K562 (cell line): ENCODE measurements at regions not wholly inside any gene's neighbourhood (a gene's known extent, or its start where the extent isn't known, plus 50 kb on each side); places are given as distances from the start of the nearest gene placed in this dataset.
"Not testable (repeated sequence)": the region's sequence is repeated elsewhere in the genome, so short reads cannot be mapped to it uniquely, and the experiment has no call there.

Experiments used
- ATAC-seq: fragments of 200-7000 bp; cut with Tn5 transposase; 3 replicates; pipeline ENCODE4 v1.9.1; 2020; ENCODE audit warnings: moderate library complexity
- BruUV-seq: library from RNA; stranded (reverse); fragments of 400-500 nt; replicated peaks from 2 replicates; lab custom pipeline; 2021; lab: Mats Ljungman, UMichigan
- CTCF ChIA-PET: fragments of 300-600 bp; formaldehyde crosslinking; extraction: SDS; loops from one replicate; lab custom pipeline; 2021; ENCODE audit warnings: low intra/inter-chr PET ratio; lab: Yijun Ruan, JAX
- POLR2A ChIA-PET: fragments of 300-600, 350-650 bp; sonication (Branson Sonifier 250); formaldehyde crosslinking; extraction: SDS; loops from one replicate; lab custom pipeline; 2021; ENCODE audit warnings: antibody characterized with exemption, inconsistent platforms; lab: Yijun Ruan, JAX
- DNase-seq, 4 experiments: peaks; one replicate each; pipeline versions ENCODE4 v3.0.0 to v3.0.0-alpha.2; 2011 to 2018; ENCODE audit warnings: low spot score in 3 of 4, mixed read lengths in 3 of 4; ENCODE audit errors: extremely low read depth in 1 of 4
- FAIRE-seq: peaks from 2 replicates; lab custom pipeline; 2011; peaks lifted over from hg19 to GRCh38; lab: Jason Lieb, UNC
- H2AFZ ChIP-seq: 2 replicates; pipeline ENCODE4 v1.6.0; 2011; ENCODE audit warnings: low read depth, low read length, control low read depth, inconsistent platforms
- H3K27ac ChIP-seq: fragments of 200-600 bp; 3 replicates; pipeline ENCODE4 v1.8.0; 2011; ENCODE audit warnings: low read depth, mild to moderate bottlenecking, control low read depth, inconsistent platforms, low read length, moderate library complexity, mixed read lengths; ENCODE audit errors: extremely low read depth
- H3K27me3 ChIP-seq, 2 experiments: fragments of 300-600 bp in 1 of 2; 2 replicates in 1 of 2; 3 replicates in 1 of 2; pipeline versions ENCODE4 v1.6.0 to v1.8.0; 2011; ENCODE audit warnings: inconsistent platforms in 2 of 2, low read length in 2 of 2, mild to moderate bottlenecking in 1 of 2, mixed read lengths in 1 of 2, moderate library complexity in 1 of 2; ENCODE audit not compliant: control insufficient read depth in 2 of 2, insufficient read depth in 2 of 2
- H3K36me3 ChIP-seq: fragments of 300-600 bp; 3 replicates; pipeline ENCODE4 v1.8.0; 2011; ENCODE audit warnings: mild to moderate bottlenecking, low read length, inconsistent platforms; ENCODE audit not compliant: control insufficient read depth, insufficient read depth
- H3K4me1 ChIP-seq, 2 experiments: fragments of 200-600 bp in 1 of 2; replicated peaks in 1 of 2; 2 replicates in 1 of 2; 3 replicates in 1 of 2; pipeline versions ENCODE4 v1.5.1 to v1.8.0; 2011; ENCODE audit warnings: inconsistent platforms in 2 of 2, low read length in 2 of 2, mild to moderate bottlenecking in 1 of 2, mixed read lengths in 1 of 2, moderate library complexity in 1 of 2; ENCODE audit not compliant: control insufficient read depth in 2 of 2, insufficient read depth in 2 of 2
- H3K4me2 ChIP-seq: 2 replicates; pipeline ENCODE4 v1.6.1; 2011; ENCODE audit warnings: low read length, control low read depth, inconsistent platforms, mixed read lengths; ENCODE audit not compliant: insufficient read depth
- H3K4me3 ChIP-seq: fragments of 200-600 bp; sonication (generic), shearing (Covaris generic); 2 replicates; pipeline ENCODE4 v1.5.1; 2016; ENCODE audit warnings: control low read depth, inconsistent platforms
- H3K79me2 ChIP-seq: fragments of 200-600 bp; 3 replicates; pipeline ENCODE4 v1.8.0; 2011; ENCODE audit warnings: low read length, inconsistent platforms; ENCODE audit not compliant: control insufficient read depth, insufficient read depth
- H3K9ac ChIP-seq, 2 experiments: 2 replicates each; pipeline versions ENCODE4 v1.6.0 to v1.6.1; 2011; ENCODE audit warnings: low read depth in 2 of 2, low read length in 2 of 2, control low read depth in 1 of 2, inconsistent platforms in 1 of 2, mild to moderate bottlenecking in 1 of 2, mixed read lengths in 1 of 2; ENCODE audit not compliant: insufficient read depth in 1 of 2
- H3K9me1 ChIP-seq: one replicate; pipeline ENCODE4 v1.6.0; 2011; ENCODE audit warnings: inconsistent platforms, mild to moderate bottlenecking, low read length, moderate library complexity; ENCODE audit not compliant: control insufficient read depth, insufficient read depth
- H3K9me3 ChIP-seq: replicated peaks from 2 replicates; pipeline ENCODE4 v1.5.1; 2011; ENCODE audit warnings: low read depth, low read length, inconsistent platforms; ENCODE audit not compliant: control insufficient read depth, insufficient read depth
- H4K20me1 ChIP-seq: replicated peaks from 2 replicates; pipeline ENCODE4 v1.6.1; 2011; ENCODE audit warnings: low read length, inconsistent platforms, mixed read lengths; ENCODE audit not compliant: control insufficient read depth, insufficient read depth
- EHMT2 ChIP-seq: fragments of 450-650 bp; IDR thresholded peaks from 2 replicates; pipeline ENCODE4 v1.6.1; 2018; ENCODE audit warnings: antibody characterized with exemption
- GATAD2B ChIP-seq: fragments of 450-650 bp; IDR thresholded peaks from 2 replicates; pipeline ENCODE4 v1.6.1; 2017; ENCODE audit warnings: mild to moderate bottlenecking, borderline replicate concordance
- MEF2D ChIP-seq: conservative IDR thresholded peaks from 2 replicates; pipeline ENCODE4 v1.6.1; 2016; ENCODE audit warnings: low read depth, missing genetic modification characterization, missing compliant biosample characterization
- NR2F6 ChIP-seq: fragments of 450-650 bp; formaldehyde crosslinking; IDR thresholded peaks from 2 replicates; pipeline ENCODE4 v1.4.0; 2020; ENCODE audit warnings: mild to moderate bottlenecking
- RBM39 ChIP-seq: fragments of 200-400 bp; formaldehyde crosslinking; optimal IDR thresholded peaks from 2 replicates; pipeline ENCODE3; 2018; ENCODE audit warnings: low read depth, low read length
- SIN3A ChIP-seq, 2 experiments: fragments of 150-350 bp in 1 of 2; IDR thresholded peaks; 2 replicates each; pipeline ENCODE4 v1.6.1; 2011 to 2016; ENCODE audit warnings: borderline replicate concordance in 2 of 2, low read depth in 2 of 2, low read length in 2 of 2, mild to moderate bottlenecking in 2 of 2, moderate library complexity in 2 of 2; ENCODE audit not compliant: control insufficient read depth in 1 of 2
- SMARCB1 ChIP-seq: IDR thresholded peaks from 2 replicates; pipeline ENCODE4 v1.6.1; 2011; ENCODE audit warnings: improper control_type of control experiment, low read depth; ENCODE audit not compliant: insufficient read length
- ZFP30 ChIP-seq: fragments of 250-450 bp; sonication (Bioruptor Pico); IDR thresholded peaks from 2 replicates; pipeline ENCODE4 v1.8.0; 2022; ENCODE audit warnings: moderate library complexity, mild to moderate bottlenecking, inconsistent platforms, borderline replicate concordance
- ZNF354B ChIP-seq: fragments of 250-450 bp; sonication (Bioruptor Pico); IDR thresholded peaks from 2 replicates; pipeline ENCODE4 v1.4.0; 2020
- WGBS: fragments of 100-300 bp; shearing (Covaris generic); methylation state at CpG from one replicate; pipeline ENCODE4 v1.1.6; 2016; ENCODE audit warnings: low coverage, mixed read lengths; ENCODE audit not compliant: insufficient coverage; ENCODE audit errors: missing lambda C conversion rate; 5-methylcytosine and 5-hydroxymethylcytosine counted together
- in situ Hi-C: fragments of 300-500 bp; cut with MboI; formaldehyde crosslinking; loops from 4 replicates; pipeline ENCODE4 v1.15.0; 2018; ENCODE audit warnings: inconsistent platforms, mixed read lengths
- intact Hi-C: fragments of 100-400 bp; cut with micrococcal nuclease; formaldehyde crosslinking; loops from 2 replicates; pipeline ENCODE4 v1.14.2; 2022
- TF ChIP-seq, protein P1 (sequence below): fragments of 200-800 bp; sonication (Bioruptor generic); IDR thresholded peaks from 2 replicates; pipeline ENCODE4 v1.6.1; 2017; ENCODE audit warnings: missing genetic modification characterization, missing compliant biosample characterization
- TF ChIP-seq, protein P2 (sequence below), 2 experiments: fragments of 250-450 bp in 1 of 2; fragments of 450-650 bp in 1 of 2; sonication (Bioruptor Pico) in 1 of 2; IDR thresholded peaks; 2 replicates each; pipeline versions ENCODE4 v1.6.1 to v1.8.0; 2016 to 2021; ENCODE audit warnings: mild to moderate bottlenecking in 2 of 2, moderate library complexity in 2 of 2, missing compliant biosample characterization in 1 of 2, missing genetic modification characterization in 1 of 2
- TF ChIP-seq, protein P3 (sequence below), 2 experiments: fragments of 450-650 bp; conservative IDR thresholded peaks; 2 replicates each; pipeline ENCODE4 v1.6.1; 2017; ENCODE audit warnings: mild to moderate bottlenecking in 2 of 2, moderate library complexity in 2 of 2

DNA sequence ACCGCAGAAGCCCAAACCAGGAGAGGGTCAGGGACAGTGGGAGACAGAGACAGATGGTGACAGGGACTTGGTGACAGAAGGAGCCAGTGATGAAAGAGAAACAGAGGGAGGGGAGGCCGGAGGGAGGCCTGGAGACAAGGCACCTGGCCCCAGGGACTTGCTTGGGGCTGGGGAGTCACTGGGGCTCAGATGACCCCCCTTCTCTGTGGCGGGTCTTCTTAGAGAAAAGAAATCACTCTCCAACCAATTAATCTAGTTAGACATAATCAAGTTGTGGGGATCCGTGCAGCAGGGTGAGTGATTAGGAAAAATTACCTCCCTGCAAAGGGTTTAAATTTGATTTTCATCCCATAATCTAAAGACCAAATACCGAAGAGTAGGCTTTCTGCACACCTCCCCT lies 519.8 kb downstream of the PTPRU start (continued):
- TF ChIP-seq, protein P1, sequence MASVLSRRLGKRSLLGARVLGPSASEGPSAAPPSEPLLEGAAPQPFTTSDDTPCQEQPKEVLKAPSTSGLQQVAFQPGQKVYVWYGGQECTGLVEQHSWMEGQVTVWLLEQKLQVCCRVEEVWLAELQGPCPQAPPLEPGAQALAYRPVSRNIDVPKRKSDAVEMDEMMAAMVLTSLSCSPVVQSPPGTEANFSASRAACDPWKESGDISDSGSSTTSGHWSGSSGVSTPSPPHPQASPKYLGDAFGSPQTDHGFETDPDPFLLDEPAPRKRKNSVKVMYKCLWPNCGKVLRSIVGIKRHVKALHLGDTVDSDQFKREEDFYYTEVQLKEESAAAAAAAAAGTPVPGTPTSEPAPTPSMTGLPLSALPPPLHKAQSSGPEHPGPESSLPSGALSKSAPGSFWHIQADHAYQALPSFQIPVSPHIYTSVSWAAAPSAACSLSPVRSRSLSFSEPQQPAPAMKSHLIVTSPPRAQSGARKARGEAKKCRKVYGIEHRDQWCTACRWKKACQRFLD (CRISPR knock-in tag) = no peak
- TF ChIP-seq SIN3A (IDR thresholded peaks at IDR 0.05; ENCODE audit: borderline replicate concordance in 2 of 2, control insufficient read depth in 1 of 2, low read depth in 2 of 2, low read length in 2 of 2) = no peak
- TF ChIP-seq MEF2D (tag) = no peak
- no peak for TF ChIP-seq SMARCB1
- TF ChIP-seq, protein P2, sequence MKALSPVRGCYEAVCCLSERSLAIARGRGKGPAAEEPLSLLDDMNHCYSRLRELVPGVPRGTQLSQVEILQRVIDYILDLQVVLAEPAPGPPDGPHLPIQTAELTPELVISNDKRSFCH (CRISPR knock-in tag; IDR thresholded peaks at IDR 0.05) = no peak
- TF ChIP-seq, protein P2 (tag; IDR thresholded peaks at IDR 0.05) = no peak
- TF ChIP-seq RBM39 = no peak
- TF ChIP-seq NR2F6 (CRISPR knock-in tag) = no peak
- no peak for TF ChIP-seq ZFP30
- TF ChIP-seq ZNF354B (CRISPR knock-in tag) = no peak
- TF ChIP-seq, protein P3, sequence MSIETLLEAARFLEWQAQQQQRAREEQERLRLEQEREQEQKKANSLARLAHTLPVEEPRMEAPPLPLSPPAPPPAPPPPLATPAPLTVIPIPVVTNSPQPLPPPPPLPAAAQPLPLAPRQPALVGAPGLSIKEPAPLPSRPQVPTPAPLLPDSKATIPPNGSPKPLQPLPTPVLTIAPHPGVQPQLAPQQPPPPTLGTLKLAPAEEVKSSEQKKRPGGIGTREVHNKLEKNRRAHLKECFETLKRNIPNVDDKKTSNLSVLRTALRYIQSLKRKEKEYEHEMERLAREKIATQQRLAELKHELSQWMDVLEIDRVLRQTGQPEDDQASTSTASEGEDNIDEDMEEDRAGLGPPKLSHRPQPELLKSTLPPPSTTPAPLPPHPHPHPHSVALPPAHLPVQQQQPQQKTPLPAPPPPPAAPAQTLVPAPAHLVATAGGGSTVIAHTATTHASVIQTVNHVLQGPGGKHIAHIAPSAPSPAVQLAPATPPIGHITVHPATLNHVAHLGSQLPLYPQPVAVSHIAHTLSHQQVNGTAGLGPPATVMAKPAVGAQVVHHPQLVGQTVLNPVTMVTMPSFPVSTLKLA (conservative IDR thresholded peaks at IDR 0.05) = no peak
- no peak for TF ChIP-seq GATAD2B
- no peak for TF ChIP-seq EHMT2

DNA sequence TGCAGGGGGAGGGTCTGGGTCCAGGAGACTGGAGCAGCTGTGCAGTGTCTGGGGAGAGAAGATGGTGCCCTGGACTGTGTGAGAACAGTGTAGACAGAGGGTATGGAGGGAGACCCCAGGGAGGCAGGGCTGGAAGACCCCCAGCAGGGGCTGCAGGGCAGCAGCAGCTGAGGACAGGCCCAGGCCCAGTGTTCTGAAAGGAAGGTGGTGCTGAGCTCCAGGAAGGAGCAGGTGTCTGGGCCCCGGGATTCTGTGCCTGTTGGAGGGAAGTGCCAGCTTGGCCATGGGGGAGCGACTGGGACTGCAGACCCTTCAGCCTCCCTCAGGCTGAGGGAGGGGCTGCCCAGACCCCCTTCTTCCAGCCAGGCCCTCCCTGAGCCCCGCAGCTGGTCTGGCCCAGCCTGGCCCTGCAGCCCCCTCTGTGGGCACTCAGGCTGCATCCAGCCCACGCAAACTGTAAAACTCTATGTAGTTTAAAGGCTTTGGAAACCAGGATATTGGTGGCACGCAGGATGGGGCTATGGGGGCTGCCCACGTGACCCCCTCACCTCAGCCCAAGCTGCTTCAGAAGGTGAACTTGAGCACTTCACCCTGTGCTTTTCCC lies 519.2 kb downstream of the PTPRU start:
- FAIRE-seq, BruUV-seq, H3K27me3 ChIP-seq, POLR2A ChIA-PET, H3K79me2 ChIP-seq, in situ Hi-C loops, H3K4me3 ChIP-seq, H2AFZ ChIP-seq, H3K4me2 ChIP-seq, H3K9me3 ChIP-seq, H3K4me1 ChIP-seq, DNase-seq, intact Hi-C loops, H3K9ac ChIP-seq, H3K9me1 ChIP-seq, H3K27ac ChIP-seq, ATAC-seq, H3K36me3 ChIP-seq, CTCF ChIA-PET: not testable (repeated sequence)
- WGBS = 2% methylated on average over 6 of the region's 6 CpGs
- peaks cover 20% of the 10 kb centered on the region; the same call in 1 of the 2 replicates for H4K20me1 ChIP-seq
